Kidney (tissue), 13 donors: ENCODE measurements at regions not wholly inside any gene's neighbourhood (a gene's known extent, or its start where the extent isn't known, plus 50 kb on each side); places are given as distances from the start of the nearest gene placed in this dataset.

ENCODE experiments used
- DNase-seq, 5 donors: peaks; one replicate each; pipeline ENCODE4 v3.0.0-alpha.2; 2013 to 2020
- FAIRE-seq: peaks from 2 replicates; lab custom pipeline; 2012; peaks lifted over from hg19 to GRCh38; lab: Jason Lieb, UNC
- H3K27ac ChIP-seq, 2 donors: one replicate each; pipeline ENCODE4 v1.7.0; 2013; ENCODE audit warnings: low read depth in 2 of 2, low read length in 2 of 2, inconsistent platforms in 1 of 2
- H3K27me3 ChIP-seq: one replicate; pipeline ENCODE4 v1.7.1; 2013; ENCODE audit warnings: low read length, inconsistent platforms; ENCODE audit not compliant: control insufficient read depth, insufficient read depth
- H3K36me3 ChIP-seq, 3 donors: one replicate each; pipeline versions ENCODE4 v1.7.0 to v1.7.1; 2013; ENCODE audit warnings: low read length in 3 of 3, control low read depth in 1 of 3, inconsistent platforms in 1 of 3; ENCODE audit not compliant: insufficient read depth in 3 of 3, control insufficient read depth in 2 of 3
- H3K4me1 ChIP-seq, 3 donors: one replicate each; pipeline versions ENCODE4 v1.7.0 to v1.7.1; 2013; ENCODE audit warnings: low read length in 3 of 3, inconsistent platforms in 1 of 3, low read depth in 1 of 3; ENCODE audit not compliant: control insufficient read depth in 2 of 3, insufficient read depth in 2 of 3
- H3K4me3 ChIP-seq, 3 donors: one replicate each; pipeline versions ENCODE4 v1.7.0 to v1.8.1; 2013; ENCODE audit warnings: low read length in 3 of 3, control low read depth in 1 of 3, inconsistent platforms in 1 of 3
- H3K9ac ChIP-seq, 3 donors: one replicate each; pipeline versions ENCODE4 v1.7.0 to v1.7.1; 2013; ENCODE audit warnings: low read length in 3 of 3, control low read depth in 1 of 3, inconsistent platforms in 1 of 3
- H3K9me3 ChIP-seq, 3 donors: one replicate each; pipeline versions ENCODE4 v1.7.0 to v1.7.1; 2013; ENCODE audit warnings: low read length in 3 of 3, control low read depth in 1 of 3, inconsistent platforms in 1 of 3; ENCODE audit not compliant: control insufficient read depth in 2 of 3, insufficient read depth in 1 of 3
- intact Hi-C: fragments of 100-400 bp; cut with DNase I; formaldehyde crosslinking; loops from one replicate; pipeline ENCODE4 v1.11.1; 2022
- TF ChIP-seq, protein P1 (sequence below): IDR thresholded peaks from 3 replicates; pipeline ENCODE4 v1.5.1; 2012; ENCODE audit warnings: mild to moderate bottlenecking, moderate library complexity, borderline replicate concordance; ENCODE audit not compliant: insufficient read depth; ENCODE audit errors: extremely low read depth
- donor health status: control.
- donor health status: control.
- donor health status: control.
- donor health status: control.
- donor health status: control.
- donor health status: DM: yes; HTN: yes; CAD: no.
- donor health status: Normal renal cell carcinoma (clear cell type).

GRCh38 chr2:150690261-150690660, 202.8 kb upstream of the RND3 start:
- Histone ChIP-seq H3K27me3 (no peaks in the 10 kb centered on the region), H3K4me1 (no peaks in the 10 kb centered on the region), H3K9me3 (no peaks in the 10 kb centered on the region), H3K4me3 (no peak overlapping the region), H3K27ac (no peak overlapping the region), H3K36me3 (no peaks in the 10 kb centered on the region), H3K9ac (no peak overlapping the region)
- TF ChIP-seq, protein P1, sequence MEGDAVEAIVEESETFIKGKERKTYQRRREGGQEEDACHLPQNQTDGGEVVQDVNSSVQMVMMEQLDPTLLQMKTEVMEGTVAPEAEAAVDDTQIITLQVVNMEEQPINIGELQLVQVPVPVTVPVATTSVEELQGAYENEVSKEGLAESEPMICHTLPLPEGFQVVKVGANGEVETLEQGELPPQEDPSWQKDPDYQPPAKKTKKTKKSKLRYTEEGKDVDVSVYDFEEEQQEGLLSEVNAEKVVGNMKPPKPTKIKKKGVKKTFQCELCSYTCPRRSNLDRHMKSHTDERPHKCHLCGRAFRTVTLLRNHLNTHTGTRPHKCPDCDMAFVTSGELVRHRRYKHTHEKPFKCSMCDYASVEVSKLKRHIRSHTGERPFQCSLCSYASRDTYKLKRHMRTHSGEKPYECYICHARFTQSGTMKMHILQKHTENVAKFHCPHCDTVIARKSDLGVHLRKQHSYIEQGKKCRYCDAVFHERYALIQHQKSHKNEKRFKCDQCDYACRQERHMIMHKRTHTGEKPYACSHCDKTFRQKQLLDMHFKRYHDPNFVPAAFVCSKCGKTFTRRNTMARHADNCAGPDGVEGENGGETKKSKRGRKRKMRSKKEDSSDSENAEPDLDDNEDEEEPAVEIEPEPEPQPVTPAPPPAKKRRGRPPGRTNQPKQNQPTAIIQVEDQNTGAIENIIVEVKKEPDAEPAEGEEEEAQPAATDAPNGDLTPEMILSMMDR: no peak
- DNase-seq (no peak), FAIRE-seq (no peak)
- intact Hi-C loops: no loop called here

GRCh38 chr2:150689590-150689989, 202.1 kb upstream of the RND3 start:
- intact Hi-C loops: no loop called here
- H3K4me1 ChIP-seq: no peaks in the 10 kb centered on the region
- no peaks in the 10 kb centered on the region for H3K9me3 ChIP-seq
- no peaks in the 10 kb centered on the region for H3K36me3 ChIP-seq
- H3K9ac ChIP-seq: no peak overlapping the region
- FAIRE-seq (no peak), DNase-seq (no peak)
- H3K4me3 ChIP-seq: no peak overlapping the region
- no peak overlapping the region for H3K27ac ChIP-seq
- TF ChIP-seq, protein P1: no peak
- H3K27me3 ChIP-seq: no peaks in the 10 kb centered on the region

DNA sequence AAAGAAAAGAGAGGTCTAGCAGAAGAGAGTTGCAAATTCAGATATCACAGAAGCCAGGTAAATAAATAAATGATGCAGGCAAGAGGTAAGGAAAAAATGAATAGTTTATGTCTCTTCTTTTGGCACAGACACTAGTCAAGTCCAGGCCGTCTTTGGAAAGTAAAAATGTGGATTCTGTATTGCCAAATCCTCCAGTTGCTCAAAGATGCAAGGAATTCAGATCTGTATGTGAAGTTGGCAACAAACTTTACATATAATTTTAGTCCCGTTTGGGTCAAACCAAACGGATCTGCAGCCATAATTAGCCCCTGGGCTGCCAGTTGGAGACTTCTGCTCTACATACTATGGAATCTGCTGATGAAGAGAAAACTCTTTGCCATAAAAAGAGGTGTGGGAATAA, 200.5 kb upstream of the RND3 start:
- Histone ChIP-seq H3K36me3 (no peaks in the 10 kb centered on the region), H3K4me1 (no peaks in the 10 kb centered on the region), H3K27ac (no peak overlapping the region), H3K9me3 (no peaks in the 10 kb centered on the region), H3K27me3 (no peaks in the 10 kb centered on the region), H3K9ac (no peak overlapping the region), H3K4me3 (no peak overlapping the region)
- intact Hi-C loops: no loop called here
- DNase-seq: no peak
- FAIRE-seq: no peak
- TF ChIP-seq, protein P1: no peak

DNA sequence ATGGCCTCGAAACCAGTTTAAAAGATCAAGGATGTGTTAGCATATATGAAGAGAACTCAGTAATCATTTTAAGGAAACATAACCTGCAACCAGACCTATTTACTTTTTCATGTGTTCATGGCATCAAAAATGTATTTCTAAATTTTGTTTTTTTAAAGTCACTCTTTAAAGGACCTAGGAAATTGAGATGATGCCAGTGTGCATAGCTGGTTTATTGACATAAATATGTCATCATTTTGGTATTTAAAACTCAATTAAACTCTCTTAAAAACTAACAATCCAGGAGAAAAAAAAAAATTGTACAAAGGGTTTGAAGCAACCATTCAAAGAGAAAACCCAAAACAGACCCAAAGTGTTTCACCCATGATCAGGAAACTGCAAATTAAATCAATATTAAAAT, 198.9 kb upstream of the RND3 start:
- H3K27me3 ChIP-seq: no peaks in the 10 kb centered on the region
- intact Hi-C loops: no loop called here
- TF ChIP-seq, protein P1: no peak
- H3K4me1 ChIP-seq: no peaks in the 10 kb centered on the region
- H3K27ac ChIP-seq: no peak overlapping the region
- H3K36me3 ChIP-seq: no peaks in the 10 kb centered on the region
- H3K9me3 ChIP-seq: no peaks in the 10 kb centered on the region
- no peak for FAIRE-seq
- no peak overlapping the region for H3K4me3 ChIP-seq
- DNase-seq: no peak
- H3K9ac ChIP-seq: no peak overlapping the region
